NT2/D1 (cell line): ENCODE measurements at regions not wholly inside any gene's neighbourhood (a gene's known extent, or its start where the extent isn't known, plus 50 kb on each side); places are given as distances from the start of the nearest gene placed in this dataset.

Experiments used
- SUZ12 ChIP-seq: IDR thresholded peaks from 2 replicates; pipeline ENCODE4 v1.6.1; 2011; ENCODE audit not compliant: insufficient read length, insufficient read depth; ENCODE audit errors: extremely low read depth
- YY1 ChIP-seq: IDR thresholded peaks from 2 replicates; pipeline ENCODE4 v1.6.1; 2011; ENCODE audit not compliant: insufficient read length, insufficient read depth
- ZNF274 ChIP-seq: IDR thresholded peaks from 2 replicates; pipeline ENCODE4 v1.6.1; 2011; ENCODE audit warnings: mild to moderate bottlenecking, low read depth, low read length

GRCh38 chr22:48885271-48885918 lies 942.3 kb downstream of the BRD1 start:
- no peak for TF ChIP-seq ZNF274
- no peak for TF ChIP-seq YY1
- TF ChIP-seq SUZ12 = no peak
